B cell (primary cell): ENCODE measurements at regions not wholly inside any gene's neighbourhood (a gene's known extent, or its start where the extent isn't known, plus 50 kb on each side); places are given as distances from the start of the nearest gene placed in this dataset.

ENCODE experiments used
- ATAC-seq: fragments of 200-7000 bp; cut with Tn5 transposase; one replicate; pipeline ENCODE4 v1.10.0; 2021; ENCODE audit warnings: low read depth, mild to moderate bottlenecking, moderate number of reproducible peaks, moderate library complexity
- CTCF ChIA-PET: fragments of 350-600 bp; sonication (Branson Sonifier 250); formaldehyde crosslinking; loops from one replicate; lab custom pipeline; 2021; ENCODE audit warnings: antibody characterized with exemption, inconsistent platforms; lab: Charles Lee
- POLR2A ChIA-PET: fragments of 350-600 bp; sonication (Branson Sonifier 250); formaldehyde crosslinking; loops from one replicate; lab custom pipeline; 2021; ENCODE audit warnings: antibody characterized with exemption; lab: Charles Lee
- DNase-seq: peaks from one replicate; pipeline ENCODE4 v3.0.0; 2013
- H2AFZ ChIP-seq: 2 replicates; pipeline ENCODE4 v1.6.1; 2012; ENCODE audit warnings: mild to moderate bottlenecking, low read depth, low read length; ENCODE audit not compliant: insufficient read depth, poor library complexity, severe bottlenecking
- H3K27ac ChIP-seq, 2 donors: 1 replicate in 1 of 2; 2 replicates in 1 of 2; pipeline ENCODE4 v1.5.1; 2012 to 2013; ENCODE audit warnings: low read length in 2 of 2, mild to moderate bottlenecking in 2 of 2, moderate library complexity in 1 of 2
- H3K27me3 ChIP-seq, 4 experiments: fragments of 200-600 bp in 1 of 4; sonication (generic) in 1 of 4; replicated peaks in 1 of 4; 1 replicate in 2 of 4; 2 replicates in 2 of 4; pipeline versions ENCODE4 v1.6.1 to v1.7.0; 2013 to 2016; ENCODE audit warnings: low read length in 3 of 4, mild to moderate bottlenecking in 2 of 4, mixed read lengths in 1 of 4, moderate library complexity in 1 of 4; ENCODE audit not compliant: insufficient read depth in 4 of 4, control insufficient read depth in 3 of 4; ENCODE audit errors: control extremely low read depth in 1 of 4
- H3K36me3 ChIP-seq, 2 experiments: replicated peaks in 1 of 2; 1 replicate in 1 of 2; 2 replicates in 1 of 2; pipeline versions ENCODE4 v1.6.1 to v1.7.1; 2013; ENCODE audit warnings: low read length in 1 of 2; ENCODE audit not compliant: insufficient read depth in 2 of 2, control insufficient read depth in 1 of 2; ENCODE audit errors: control extremely low read depth in 1 of 2, extremely low read depth in 1 of 2
- H3K4me1 ChIP-seq, 2 donors: fragments of 200-600 bp in 1 of 2; sonication (generic) in 1 of 2; 1 replicate in 1 of 2; 2 replicates in 1 of 2; pipeline versions ENCODE4 v1.5.1 to v1.6.1; 2013 to 2017; ENCODE audit warnings: low read length in 2 of 2; ENCODE audit not compliant: control insufficient read depth in 2 of 2, insufficient read depth in 2 of 2
- H3K4me2 ChIP-seq: replicated peaks from 2 replicates; pipeline ENCODE3; 2012; ENCODE audit warnings: mild to moderate bottlenecking, low read depth, low read length; ENCODE audit not compliant: poor library complexity, severe bottlenecking
- H3K4me3 ChIP-seq, 5 experiments: fragments of 200-600 bp in 1 of 5; sonication (generic) in 1 of 5; 1 replicate in 3 of 5; 2 replicates in 2 of 5; pipeline versions ENCODE4 v1.5.1 to v1.7.0; 2011 to 2016; ENCODE audit warnings: low read length in 4 of 5, mild to moderate bottlenecking in 4 of 5, low read depth in 2 of 5, control low read depth in 1 of 5, moderate library complexity in 1 of 5; ENCODE audit not compliant: insufficient read depth in 1 of 5; ENCODE audit errors: control extremely low read depth in 1 of 5, extremely low read depth in 1 of 5
- H3K79me2 ChIP-seq: fragments of 200-600 bp; sonication (generic); one replicate; pipeline ENCODE4 v1.6.0; 2016; ENCODE audit warnings: low read length; ENCODE audit not compliant: control insufficient read depth, insufficient read depth
- H3K9ac ChIP-seq: fragments of 200-600 bp; sonication (generic); 2 replicates; pipeline ENCODE4 v1.6.1; 2017; ENCODE audit warnings: mild to moderate bottlenecking, low read length, moderate library complexity
- H3K9me3 ChIP-seq, 3 donors: one replicate each; pipeline versions ENCODE4 v1.6.1 to v1.7.1; 2013; ENCODE audit warnings: low read length in 2 of 3; ENCODE audit not compliant: control insufficient read depth in 2 of 3, insufficient read depth in 1 of 3; ENCODE audit errors: control extremely low read depth in 1 of 3
- H4K20me1 ChIP-seq: 2 replicates; pipeline ENCODE4 v1.6.0; 2012; ENCODE audit warnings: mild to moderate bottlenecking, low read length; ENCODE audit not compliant: insufficient read depth, control insufficient read depth, poor library complexity, severe bottlenecking
- H3K27ac Mint-ChIP-seq: one replicate; pipeline ENCODE4 v1.8.0; 2021; ENCODE audit warnings: mixed read lengths
- H3K27me3 Mint-ChIP-seq: one replicate; pipeline ENCODE4 v1.8.0; 2021; ENCODE audit warnings: mixed read lengths
- H3K4me1 Mint-ChIP-seq: one replicate; pipeline ENCODE4 v1.8.0; 2021; ENCODE audit warnings: mixed read lengths
- H3K4me3 Mint-ChIP-seq: one replicate; pipeline ENCODE4 v1.8.0; 2021; ENCODE audit warnings: mixed read lengths
- H3K9me3 Mint-ChIP-seq: one replicate; pipeline ENCODE4 v1.8.0; 2022; ENCODE audit warnings: mixed read lengths; ENCODE audit not compliant: insufficient read depth
- CTCF ChIP-seq: fragments of 200-600 bp; IDR thresholded peaks from one replicate; pipeline ENCODE4 v1.8.0; 2022; ENCODE audit warnings: antibody characterized with exemption, mild to moderate bottlenecking
- EZH2 ChIP-seq: IDR thresholded peaks from 2 replicates; pipeline ENCODE4 v1.6.1; 2012; ENCODE audit warnings: borderline replicate concordance, low read depth, mild to moderate bottlenecking, moderate library complexity, low read length; ENCODE audit not compliant: insufficient read depth, poor library complexity, severe bottlenecking
- WGBS: methylation state at CpG from one replicate; pipeline ENCODE4 v1.1.5; 2013; ENCODE audit warnings: missing lambda C conversion rate; ENCODE audit not compliant: insufficient coverage; 5-methylcytosine and 5-hydroxymethylcytosine counted together
- intact Hi-C: fragments of 100-400 bp; cut with micrococcal nuclease; formaldehyde crosslinking; loops from one replicate; pipeline ENCODE4 v1.10.0; 2022

DNA sequence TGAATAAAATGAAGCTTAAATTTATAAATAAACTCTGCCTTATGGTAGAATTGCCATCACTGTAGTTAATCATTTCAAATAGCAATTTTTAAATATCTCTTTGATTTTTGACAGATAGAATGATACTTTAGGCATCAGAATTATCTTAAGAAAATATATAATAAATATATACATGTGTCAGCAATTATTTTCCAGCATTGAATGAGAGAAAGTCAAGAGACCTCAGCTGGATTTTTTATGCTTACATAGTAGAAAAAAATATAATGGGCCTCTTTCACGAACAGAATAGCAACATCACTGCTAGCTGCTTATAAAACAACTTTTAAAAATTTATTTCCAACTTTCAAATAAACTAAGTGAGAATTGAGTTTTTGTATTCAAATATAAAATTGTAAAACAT, 424.0 kb upstream of the MAGEB16 start:
- no CpG with 5 or more reads among the region's 1 CpG for WGBS
- POLR2A ChIA-PET: no interaction called here
- no peaks in the 10 kb centered on the region for H3K27me3 Mint-ChIP-seq

More for the DNA sequence above, 424.0 kb upstream of the MAGEB16 start:
- H3K27me3 ChIP-seq: no peaks in the 10 kb centered on the region
- H3K4me3 ChIP-seq: no peak overlapping the region
- Mint-ChIP-seq H3K4me3 (no peak overlapping the region), H3K4me1 (no peaks in the 10 kb centered on the region), H3K9me3 (no peaks in the 10 kb centered on the region), H3K27ac (no peak overlapping the region)
- CTCF ChIA-PET: no interaction called here
- H3K36me3 ChIP-seq: no peaks in the 10 kb centered on the region
- ATAC-seq (no peak), DNase-seq (no peak)
- H3K9ac ChIP-seq: no peak overlapping the region
- intact Hi-C loops: no loop called here
- H4K20me1 ChIP-seq: no peaks in the 10 kb centered on the region
- no peak for TF ChIP-seq EZH2
- no peak for TF ChIP-seq CTCF
- H3K4me2 ChIP-seq: no peak overlapping the region
- H3K27ac ChIP-seq: no peak overlapping the region
- no peaks in the 10 kb centered on the region for H3K79me2 ChIP-seq
- no peaks in the 10 kb centered on the region for H3K9me3 ChIP-seq
- H3K4me1 ChIP-seq: no peaks in the 10 kb centered on the region
- no peak overlapping the region for H2AFZ ChIP-seq
